ENCODE measurements at regions not wholly inside any gene's neighbourhood (a gene's known extent, or its start where the extent isn't known, plus 50 kb on each side); places are given as distances from the start of the nearest gene placed in this dataset.
A peak's percentile ranks its signal among the peaks of the same experiment; 100 is the strongest.

GRCh38 chr22:48449466-48450187, 1378.0 kb downstream of the BRD1 start:
- DNase-seq, result no peak

GRCh38 chr22:48448821-48449220, 1378.9 kb downstream of the BRD1 start:
- no peak for DNase-seq

GRCh38 chr22:48445113-48445827, 1382.4 kb downstream of the BRD1 start:
- no peak for DNase-seq

GRCh38 chr22:48444320-48445112, 1383.2 kb downstream of the BRD1 start:
- no peak for DNase-seq

GRCh38 chr22:48443680-48444079, 1384.0 kb downstream of the BRD1 start:
- DNase-seq, result no peak

GRCh38 chr22:48442663-48443062, 1385.0 kb downstream of the BRD1 start:
- DNase-seq, result no peak

GRCh38 chr22:48441553-48441850, 1386.2 kb downstream of the BRD1 start:
- no peak for DNase-seq

GRCh38 chr22:48440673-48441552, 1386.8 kb downstream of the BRD1 start:
- DNase-seq, result no peak

- DNase-seq, result no peak
Observed at GRCh38 chr22:48440176-48440575, 1387.5 kb downstream of the BRD1 start.

GRCh38 chr22:48439560-48440135, 1388.0 kb downstream of the BRD1 start:
- no peak for DNase-seq

- peak; percentile 11 for DNase-seq
Observed at GRCh38 chr22:48438800-48439559, 1388.7 kb downstream of the BRD1 start.

- DNase-seq, result no peak
Observed at GRCh38 chr22:48438096-48438495, 1389.6 kb downstream of the BRD1 start.

- no peak for DNase-seq
Observed at GRCh38 chr22:48436201-48436931, 1391.3 kb downstream of the BRD1 start.

GRCh38 chr22:48434868-48435250, 1392.8 kb downstream of the BRD1 start:
- no peak for DNase-seq

- no peak for DNase-seq
Observed at GRCh38 chr22:48434156-48434867, 1393.4 kb downstream of the BRD1 start.

GRCh38 chr22:48433647-48434046, 1394.0 kb downstream of the BRD1 start:
- DNase-seq, result no peak

- no peak for DNase-seq
Observed at GRCh38 chr22:48432781-48433518, 1394.7 kb downstream of the BRD1 start.

GRCh38 chr22:48431536-48432315, 1395.9 kb downstream of the BRD1 start:
- DNase-seq, result no peak

GRCh38 chr22:48431014-48431413, 1396.7 kb downstream of the BRD1 start:
- no peak for DNase-seq

All from hematopoietic multipotent progenitor cell treated with erythropoietin and hydrocortisone succinate and interleukin-3 and kit ligand, for 4 days (in vitro differentiated cells).